Nephron progenitor cell (in vitro differentiated cells): ENCODE measurements at regions not wholly inside any gene's neighbourhood (a gene's known extent, or its start where the extent isn't known, plus 50 kb on each side); places are given as distances from the start of the nearest gene placed in this dataset.
"Not testable (repeated sequence)": the region's sequence is repeated elsewhere in the genome, so short reads cannot be mapped to it uniquely, and the experiment has no call there.

Source experiments
- DNase-seq: peaks from one replicate; pipeline ENCODE4 v3.0.0; 2021
- H3K27ac Mint-ChIP-seq: 2 replicates; pipeline ENCODE4 v1.8.0; 2021; ENCODE audit warnings: mild to moderate bottlenecking, moderate library complexity, mixed read lengths
- H3K27me3 Mint-ChIP-seq: 2 replicates; pipeline ENCODE4 v1.8.0; 2021; ENCODE audit warnings: mild to moderate bottlenecking, low read depth, mixed read lengths; ENCODE audit not compliant: poor library complexity
- H3K36me3 Mint-ChIP-seq: 2 replicates; pipeline ENCODE4 v1.8.0; 2021; ENCODE audit warnings: low read depth, mixed read lengths
- H3K4me1 Mint-ChIP-seq: 2 replicates; pipeline ENCODE4 v1.8.0; 2021; ENCODE audit warnings: mixed read lengths
- H3K4me3 Mint-ChIP-seq: 2 replicates; pipeline ENCODE4 v1.8.0; 2021; ENCODE audit warnings: mild to moderate bottlenecking, moderate library complexity, mixed read lengths
- H3K9me3 Mint-ChIP-seq: 2 replicates; pipeline ENCODE4 v1.8.0; 2021; ENCODE audit warnings: mild to moderate bottlenecking, moderate library complexity, mixed read lengths
- TF ChIP-seq, protein P1 (sequence below): fragments of 200-600 bp; sonication (generic); IDR thresholded peaks from 2 replicates; pipeline ENCODE4 v1.5.0; 2021; ENCODE audit warnings: antibody characterized with exemption

DNA sequence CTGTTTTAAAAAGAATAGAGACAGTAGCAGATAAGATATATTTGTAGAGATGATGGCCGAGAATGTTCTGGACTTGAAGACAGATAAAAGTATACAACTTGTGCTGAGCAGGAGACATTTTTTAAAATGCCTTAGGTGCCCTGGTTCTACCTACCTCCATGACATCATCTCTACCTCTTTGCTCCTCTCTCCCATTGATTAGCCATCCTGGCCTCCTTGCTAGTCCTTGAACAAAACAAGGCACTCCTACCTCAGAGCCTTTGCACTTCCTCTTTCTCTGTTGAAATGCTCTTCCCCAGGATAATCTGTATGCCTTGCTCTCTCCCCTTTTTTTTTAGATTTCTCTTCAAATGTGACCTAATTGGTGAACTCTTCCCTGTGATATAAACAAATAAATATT, 92.6 kb upstream of the MAGI3 start:
- no peaks in the 10 kb centered on the region for H3K27me3 Mint-ChIP-seq

DNA sequence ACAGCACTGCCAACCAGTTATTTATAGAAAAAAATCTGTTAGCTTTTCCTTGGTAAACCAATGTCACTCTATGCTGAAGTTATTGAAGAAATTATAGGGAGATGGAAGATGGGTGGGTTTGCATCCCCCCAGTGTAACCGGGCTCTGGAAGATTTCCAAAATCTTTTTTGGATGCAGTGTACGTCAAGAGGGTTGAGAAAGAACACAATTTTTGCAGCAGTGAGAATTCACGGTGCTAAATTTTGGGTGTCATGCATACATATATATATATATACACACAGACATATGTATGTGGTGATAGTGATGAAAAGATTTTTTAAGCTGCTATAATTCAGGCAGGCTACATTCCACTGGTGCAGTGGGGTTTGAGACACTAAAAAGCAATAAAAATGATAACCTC, 91.4 kb upstream of the MAGI3 start:
- Mint-ChIP-seq H3K36me3 (no peaks in the 10 kb centered on the region), H3K4me3 (no peak overlapping the region), H3K27me3 (no peaks in the 10 kb centered on the region), H3K27ac (no peak overlapping the region), H3K9me3 (no peaks in the 10 kb centered on the region), H3K4me1 (no peaks in the 10 kb centered on the region)
- TF ChIP-seq, protein P1, sequence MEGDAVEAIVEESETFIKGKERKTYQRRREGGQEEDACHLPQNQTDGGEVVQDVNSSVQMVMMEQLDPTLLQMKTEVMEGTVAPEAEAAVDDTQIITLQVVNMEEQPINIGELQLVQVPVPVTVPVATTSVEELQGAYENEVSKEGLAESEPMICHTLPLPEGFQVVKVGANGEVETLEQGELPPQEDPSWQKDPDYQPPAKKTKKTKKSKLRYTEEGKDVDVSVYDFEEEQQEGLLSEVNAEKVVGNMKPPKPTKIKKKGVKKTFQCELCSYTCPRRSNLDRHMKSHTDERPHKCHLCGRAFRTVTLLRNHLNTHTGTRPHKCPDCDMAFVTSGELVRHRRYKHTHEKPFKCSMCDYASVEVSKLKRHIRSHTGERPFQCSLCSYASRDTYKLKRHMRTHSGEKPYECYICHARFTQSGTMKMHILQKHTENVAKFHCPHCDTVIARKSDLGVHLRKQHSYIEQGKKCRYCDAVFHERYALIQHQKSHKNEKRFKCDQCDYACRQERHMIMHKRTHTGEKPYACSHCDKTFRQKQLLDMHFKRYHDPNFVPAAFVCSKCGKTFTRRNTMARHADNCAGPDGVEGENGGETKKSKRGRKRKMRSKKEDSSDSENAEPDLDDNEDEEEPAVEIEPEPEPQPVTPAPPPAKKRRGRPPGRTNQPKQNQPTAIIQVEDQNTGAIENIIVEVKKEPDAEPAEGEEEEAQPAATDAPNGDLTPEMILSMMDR: no peak
- DNase-seq: no peak

More for the DNA sequence above, 92.6 kb upstream of the MAGI3 start:
- H3K27ac Mint-ChIP-seq: no peak overlapping the region
- no peak for DNase-seq
- TF ChIP-seq, protein P1: no peak
- H3K9me3 Mint-ChIP-seq: no peaks in the 10 kb centered on the region
- H3K4me3 Mint-ChIP-seq: no peak overlapping the region
- no peaks in the 10 kb centered on the region for H3K36me3 Mint-ChIP-seq
- H3K4me1 Mint-ChIP-seq: no peaks in the 10 kb centered on the region

DNA sequence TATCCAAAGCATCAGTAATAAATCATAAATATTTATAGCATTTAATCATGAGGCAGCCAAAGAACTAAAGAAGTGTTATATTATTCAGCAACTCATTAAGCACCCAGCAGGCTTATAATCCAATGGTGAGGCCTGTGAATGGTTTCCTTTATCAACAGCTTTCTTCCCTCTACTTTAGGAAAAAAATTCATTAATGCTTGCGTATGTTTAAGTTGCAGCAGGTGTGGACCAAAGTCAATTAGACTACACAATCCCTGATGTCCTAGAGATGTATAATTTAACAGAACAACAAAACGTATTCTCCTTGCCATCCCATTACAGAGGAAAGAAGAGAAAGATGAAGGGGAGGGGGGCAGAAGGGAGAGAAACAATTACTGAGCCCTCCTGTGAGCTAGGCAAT, 87.7 kb upstream of the MAGI3 start:
- no peaks in the 10 kb centered on the region for H3K9me3 Mint-ChIP-seq
- no peak for DNase-seq
- peaks cover under 1% of the 10 kb centered on the region for H3K4me1 Mint-ChIP-seq
- H3K36me3 Mint-ChIP-seq: no peaks in the 10 kb centered on the region
- H3K27me3 Mint-ChIP-seq: no peaks in the 10 kb centered on the region
- H3K27ac Mint-ChIP-seq: no peak overlapping the region
- no peak overlapping the region for H3K4me3 Mint-ChIP-seq
- TF ChIP-seq, protein P1: no peak

- TF ChIP-seq, protein P1: no peak
- Mint-ChIP-seq H3K27me3 (no peaks in the 10 kb centered on the region), H3K9me3 (no peaks in the 10 kb centered on the region), H3K4me3 (no peak overlapping the region), H3K36me3 (no peaks in the 10 kb centered on the region), H3K4me1 (peaks cover 7% of the 10 kb centered on the region), H3K27ac (no peak overlapping the region)
- DNase-seq: no peak
These were observed 87.0 kb upstream of the MAGI3 start for GRCh38 chr1:113303267-113303666.

DNA sequence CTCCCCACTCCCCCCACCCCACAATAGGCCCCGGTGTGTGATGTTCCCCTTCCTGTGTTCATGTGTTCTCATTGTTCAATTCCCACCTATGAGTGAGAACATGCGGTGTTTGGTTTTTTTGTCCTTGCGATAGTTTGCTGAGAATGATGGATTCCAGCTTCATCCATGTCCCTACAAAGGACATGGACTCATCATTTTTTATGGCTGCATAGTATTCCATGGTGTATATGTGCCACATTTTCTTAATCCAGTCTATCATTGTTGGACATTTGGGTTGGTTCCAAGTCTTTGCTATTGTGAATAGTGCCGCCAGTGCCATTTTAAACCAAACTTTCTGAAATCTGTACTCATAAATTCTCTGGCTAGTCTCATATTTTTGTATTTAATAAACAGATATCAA, 85.3 kb upstream of the MAGI3 start:
- not testable (repeated sequence) for DNase-seq, H3K36me3 Mint-ChIP-seq, H3K27me3 Mint-ChIP-seq, H3K27ac Mint-ChIP-seq, H3K9me3 Mint-ChIP-seq, H3K4me3 Mint-ChIP-seq
- H3K4me1 Mint-ChIP-seq: peaks cover 10% of the 10 kb centered on the region

- peaks cover 9% of the 10 kb centered on the region for H3K9me3 Mint-ChIP-seq
- no peak for DNase-seq
- peaks cover 4% of the 10 kb centered on the region for H3K36me3 Mint-ChIP-seq
- H3K27me3 Mint-ChIP-seq: peaks cover 3% of the 10 kb centered on the region
- TF ChIP-seq, protein P1: no peak
- no peak overlapping the region for H3K27ac Mint-ChIP-seq
- peaks cover 10% of the 10 kb centered on the region for H3K4me1 Mint-ChIP-seq
- no peak overlapping the region for H3K4me3 Mint-ChIP-seq
These were observed 82.4 kb upstream of the MAGI3 start for GRCh38 chr1:113307771-113308445.

- H3K27ac Mint-ChIP-seq, H3K27me3 Mint-ChIP-seq, DNase-seq, H3K36me3 Mint-ChIP-seq, H3K4me3 Mint-ChIP-seq, H3K4me1 Mint-ChIP-seq: not testable (repeated sequence)
- peaks cover 38% of the 10 kb centered on the region for H3K9me3 Mint-ChIP-seq
These were observed 77.7 kb upstream of the MAGI3 start for GRCh38 chr1:113312651-113313050.
